Dedifferentiated amniotic fluid mesenchymal stem cell (primary cell): ENCODE measurements at regions not wholly inside any gene's neighbourhood (a gene's known extent, or its start where the extent isn't known, plus 50 kb on each side); places are given as distances from the start of the nearest gene placed in this dataset.
A peak's percentile ranks its signal among the peaks of the same experiment; 100 is the strongest.

Experiments used
- DNase-seq: peaks from one replicate; pipeline ENCODE4 v3.0.0-alpha.2; 2016; ENCODE audit errors: extremely low spot score

GRCh38 chr1:84759756-84760155 lies 69.5 kb upstream of the SSX2IP start:
- no peak for DNase-seq

GRCh38 chr1:84758968-84759491 lies 68.8 kb upstream of the SSX2IP start:
- no peak for DNase-seq

GRCh38 chr1:84758476-84758875 lies 68.2 kb upstream of the SSX2IP start:
- DNase-seq, result no peak

GRCh38 chr1:84757301-84757700 lies 67.0 kb upstream of the SSX2IP start:
- no peak for DNase-seq

GRCh38 chr1:84756455-84757082 lies 66.3 kb upstream of the SSX2IP start:
- DNase-seq, result no peak

GRCh38 chr1:84756001-84756400 lies 65.7 kb upstream of the SSX2IP start:
- DNase-seq, result no peak

- DNase-seq, result no peak
Measured at GRCh38 chr1:84755216-84755615, 65.0 kb upstream of the SSX2IP start.

GRCh38 chr1:84754386-84754703 lies 64.1 kb upstream of the SSX2IP start:
- no peak for DNase-seq

- peak; percentile 62 for DNase-seq
Measured at GRCh38 chr1:84753516-84754385, 63.5 kb upstream of the SSX2IP start.

- no peak for DNase-seq
Measured at GRCh38 chr1:84750110-84750730, 60.0 kb upstream of the SSX2IP start.

GRCh38 chr1:84749427-84749826 lies 59.2 kb upstream of the SSX2IP start:
- DNase-seq, result no peak

- DNase-seq, result no peak
Measured at GRCh38 chr1:84748364-84748763, 58.1 kb upstream of the SSX2IP start.

GRCh38 chr1:84745857-84746256 lies 55.6 kb upstream of the SSX2IP start:
- DNase-seq, result no peak

GRCh38 chr1:84743896-84744295 lies 53.6 kb upstream of the SSX2IP start:
- no peak for DNase-seq

- no peak for DNase-seq
Measured at GRCh38 chr1:84742653-84743052, 52.4 kb upstream of the SSX2IP start.

GRCh38 chr1:84740050-84740714 lies 49.9 kb upstream of the SSX2IP start:
- no peak for DNase-seq
